Tibial nerve (tissue), 4 donors: ENCODE measurements at regions not wholly inside any gene's neighbourhood (a gene's known extent, or its start where the extent isn't known, plus 50 kb on each side); places are given as distances from the start of the nearest gene placed in this dataset.

Experiments
- CTCF ChIP-seq, 5 experiments: fragments of 200-600 bp in 3 of 5; fragments of 450-650 bp in 2 of 5; sonication (generic) in 3 of 5; IDR thresholded peaks; one replicate each; pipeline ENCODE4 v1.5.1; 2016 to 2019; ENCODE audit warnings: antibody characterized with exemption in 5 of 5, mild to moderate bottlenecking in 3 of 5, moderate library complexity in 2 of 5
- EP300 ChIP-seq, 2 donors: sonication (generic); formaldehyde crosslinking; IDR thresholded peaks; one replicate each; pipeline ENCODE4 v1.6.1; 2017; ENCODE audit warnings: antibody characterized with exemption in 2 of 2, mild to moderate bottlenecking in 1 of 2
- POLR2A ChIP-seq, 2 donors: fragments of 450-650 bp; IDR thresholded peaks; one replicate each; pipeline ENCODE4 v1.6.1; 2017; ENCODE audit warnings: antibody characterized with exemption in 2 of 2, mild to moderate bottlenecking in 2 of 2, moderate library complexity in 2 of 2

GRCh38 chr5:4614088-4614487 lies 526.0 kb upstream of the ADAMTS16 start:
- TF ChIP-seq CTCF (IDR thresholded peaks at IDR 0.05): no peak
- TF ChIP-seq POLR2A (IDR thresholded peaks at IDR 0.05): no peak
- TF ChIP-seq EP300 (IDR thresholded peaks at IDR 0.05): no peak
